Fibroblast of lung (primary cell): ENCODE measurements at regions not wholly inside any gene's neighbourhood (a gene's known extent, or its start where the extent isn't known, plus 50 kb on each side); places are given as distances from the start of the nearest gene placed in this dataset.

Experiments
- EZH2 ChIP-seq: IDR thresholded peaks from 2 replicates; pipeline ENCODE4 v1.5.1; 2012; ENCODE audit warnings: low read length, control low read depth, mild to moderate bottlenecking; ENCODE audit errors: missing control alignments
- TF ChIP-seq, protein P1 (sequence below), 2 donors: IDR thresholded peaks in 1 of 2; conservative IDR thresholded peaks in 1 of 2; 1 replicate in 1 of 2; 2 replicates in 1 of 2; pipeline ENCODE4 v1.5.1; 2011 to 2012; ENCODE audit warnings: low read length in 2 of 2, control low read depth in 1 of 2, inconsistent platforms in 1 of 2, low read depth in 1 of 2, mild to moderate bottlenecking in 1 of 2

DNA sequence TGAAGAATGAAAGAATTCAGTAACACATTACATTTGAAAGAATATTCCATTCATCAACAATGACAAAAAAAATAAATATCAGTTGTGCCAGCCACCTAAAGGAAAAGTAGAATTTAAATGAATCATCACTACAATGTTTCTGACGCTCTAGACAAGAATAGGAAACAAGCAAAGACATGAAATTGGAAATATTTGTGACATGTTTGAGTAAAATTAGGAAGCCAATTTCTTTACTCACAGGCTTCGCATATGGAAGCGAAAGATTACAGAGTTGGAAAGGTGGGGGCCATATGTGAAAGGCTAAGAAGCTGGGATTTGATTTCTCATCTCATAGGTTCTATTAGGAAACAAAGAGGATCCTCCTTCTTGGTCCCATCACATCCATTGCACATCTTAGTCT is 279.0 kb downstream of the IPO8 start:
- no peak for TF ChIP-seq EZH2
- TF ChIP-seq, protein P1, sequence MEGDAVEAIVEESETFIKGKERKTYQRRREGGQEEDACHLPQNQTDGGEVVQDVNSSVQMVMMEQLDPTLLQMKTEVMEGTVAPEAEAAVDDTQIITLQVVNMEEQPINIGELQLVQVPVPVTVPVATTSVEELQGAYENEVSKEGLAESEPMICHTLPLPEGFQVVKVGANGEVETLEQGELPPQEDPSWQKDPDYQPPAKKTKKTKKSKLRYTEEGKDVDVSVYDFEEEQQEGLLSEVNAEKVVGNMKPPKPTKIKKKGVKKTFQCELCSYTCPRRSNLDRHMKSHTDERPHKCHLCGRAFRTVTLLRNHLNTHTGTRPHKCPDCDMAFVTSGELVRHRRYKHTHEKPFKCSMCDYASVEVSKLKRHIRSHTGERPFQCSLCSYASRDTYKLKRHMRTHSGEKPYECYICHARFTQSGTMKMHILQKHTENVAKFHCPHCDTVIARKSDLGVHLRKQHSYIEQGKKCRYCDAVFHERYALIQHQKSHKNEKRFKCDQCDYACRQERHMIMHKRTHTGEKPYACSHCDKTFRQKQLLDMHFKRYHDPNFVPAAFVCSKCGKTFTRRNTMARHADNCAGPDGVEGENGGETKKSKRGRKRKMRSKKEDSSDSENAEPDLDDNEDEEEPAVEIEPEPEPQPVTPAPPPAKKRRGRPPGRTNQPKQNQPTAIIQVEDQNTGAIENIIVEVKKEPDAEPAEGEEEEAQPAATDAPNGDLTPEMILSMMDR (conservative IDR thresholded peaks at IDR 0.05 in 1 of 2, IDR thresholded peaks at IDR 0.05 in 1 of 2; ENCODE audit: low read depth in 1 of 2, low read length in 2 of 2) = no peak
